OCI-LY1 (cell line): ENCODE measurements at regions not wholly inside any gene's neighbourhood (a gene's known extent, or its start where the extent isn't known, plus 50 kb on each side); places are given as distances from the start of the nearest gene placed in this dataset.

Experiments
- H2AFZ ChIP-seq: fragments of 200-600 bp; sonication (generic), shearing (Covaris generic); 2 replicates; pipeline ENCODE4 v1.6.0; 2014; ENCODE audit warnings: antibody characterized with exemption, mild to moderate bottlenecking, low read length
- H3F3A ChIP-seq: fragments of 200-600 bp; sonication (generic), shearing (Covaris generic); 2 replicates; pipeline ENCODE4 v1.6.0; 2014; ENCODE audit warnings: mild to moderate bottlenecking, antibody characterized with exemption, low read length, moderate library complexity; ENCODE audit not compliant: insufficient read depth
- H3K27ac ChIP-seq: fragments of 200-600 bp; sonication (generic); 2 replicates; pipeline ENCODE4 v1.5.1; 2014; ENCODE audit warnings: low read length, mixed run types, mild to moderate bottlenecking, low read depth; ENCODE audit not compliant: poor library complexity, severe bottlenecking
- H3K27me3 ChIP-seq: fragments of 200-600 bp; sonication (generic); 2 replicates; pipeline ENCODE4 v1.6.0; 2014; ENCODE audit warnings: antibody characterized with exemption, mild to moderate bottlenecking, low read length, moderate library complexity; ENCODE audit not compliant: insufficient read depth
- H3K36me3 ChIP-seq: fragments of 200-600 bp; sonication (generic); 2 replicates; pipeline ENCODE4 v1.6.1; 2014; ENCODE audit warnings: mild to moderate bottlenecking, antibody characterized with exemption, low read length, moderate library complexity, mixed read lengths; ENCODE audit not compliant: insufficient read depth
- H3K4me1 ChIP-seq: fragments of 200-600 bp; sonication (generic); 2 replicates; pipeline ENCODE4 v1.5.1; 2014; ENCODE audit warnings: mild to moderate bottlenecking, low read length, moderate library complexity; ENCODE audit not compliant: insufficient read depth, severe bottlenecking
- H3K4me2 ChIP-seq: fragments of 200-600 bp; sonication (generic), shearing (Covaris generic); 2 replicates; pipeline ENCODE4 v1.6.1; 2014; ENCODE audit warnings: low read length
- H3K4me3 ChIP-seq: fragments of 200-600 bp; sonication (generic); 2 replicates; pipeline ENCODE4 v1.5.1; 2014; ENCODE audit warnings: low read length, low read depth, mild to moderate bottlenecking, mixed read lengths; ENCODE audit not compliant: poor library complexity, severe bottlenecking
- H3K79me2 ChIP-seq: fragments of 200-600 bp; shearing (Covaris generic); 2 replicates; pipeline ENCODE4 v1.6.1; 2016; ENCODE audit warnings: mixed run types, low read length, mixed read lengths; ENCODE audit not compliant: insufficient read depth
- H3K9ac ChIP-seq: fragments of 200-600 bp; sonication (generic), shearing (Covaris generic); 2 replicates; pipeline ENCODE4 v1.6.1; 2014; ENCODE audit warnings: mild to moderate bottlenecking, low read length, mixed read lengths
- H3K9me2 ChIP-seq: fragments of 200-600 bp; sonication (generic), shearing (Covaris generic); 2 replicates; pipeline ENCODE4 v1.6.1; 2014; ENCODE audit warnings: low read depth, mild to moderate bottlenecking, low read length, mixed read lengths
- H3K9me3 ChIP-seq: fragments of 200-600 bp; shearing (Covaris generic); 2 replicates; pipeline ENCODE4 v1.6.1; 2014; ENCODE audit warnings: low read length, mixed read lengths
- H4K20me1 ChIP-seq: fragments of 200-600 bp; sonication (generic), shearing (Covaris generic); 2 replicates; pipeline ENCODE4 v1.6.0; 2016; ENCODE audit warnings: mild to moderate bottlenecking, low read length; ENCODE audit not compliant: insufficient read depth
- CTCF ChIP-seq: fragments of 200-600 bp; sonication (generic), shearing (Covaris generic); IDR thresholded peaks from 2 replicates; pipeline ENCODE4 v1.5.1; 2017; ENCODE audit warnings: mild to moderate bottlenecking, antibody characterized with exemption, low read length, moderate library complexity, mixed read lengths
- EZH2 ChIP-seq: fragments of 200-600 bp; sonication (generic), shearing (Covaris generic); IDR thresholded peaks from 2 replicates; pipeline ENCODE4 v1.8.0; 2017; ENCODE audit warnings: borderline replicate concordance, mixed run types, mild to moderate bottlenecking, antibody characterized with exemption, low read length, moderate library complexity, mixed read lengths

- Histone ChIP-seq H3K27me3 (no peaks in the 10 kb centered on the region), H3K9ac (no peak overlapping the region), H3K9me3 (no peaks in the 10 kb centered on the region), H3K36me3 (no peaks in the 10 kb centered on the region), H3K79me2 (no peaks in the 10 kb centered on the region), H3K4me2 (no peak overlapping the region), H3K4me1 (no peaks in the 10 kb centered on the region), H3K27ac (no peak overlapping the region), H2AFZ (no peak overlapping the region), H3K9me2 (no peaks in the 10 kb centered on the region), H3F3A (no peaks in the 10 kb centered on the region), H3K4me3 (no peak overlapping the region), H4K20me1 (no peaks in the 10 kb centered on the region)
- TF ChIP-seq EZH2 (no peak), CTCF (no peak)
Measured at GRCh38 chr13:89027694-89028306, 1356.6 kb downstream of the SLITRK5 start.

- Histone ChIP-seq H3K4me1 (no peaks in the 10 kb centered on the region), H3K9me3 (no peaks in the 10 kb centered on the region), H3F3A (no peaks in the 10 kb centered on the region), H3K79me2 (no peaks in the 10 kb centered on the region), H3K4me2 (no peak overlapping the region), H3K27me3 (no peaks in the 10 kb centered on the region), H3K36me3 (no peaks in the 10 kb centered on the region), H3K9me2 (no peaks in the 10 kb centered on the region), H3K27ac (no peak overlapping the region), H2AFZ (no peak overlapping the region), H4K20me1 (no peaks in the 10 kb centered on the region), H3K4me3 (no peak overlapping the region), H3K9ac (no peak overlapping the region)
- no peak for TF ChIP-seq EZH2
- no peak for TF ChIP-seq CTCF
Measured at GRCh38 chr13:89029062-89029461, 1357.9 kb downstream of the SLITRK5 start.

- no peak for TF ChIP-seq CTCF
- no peak for TF ChIP-seq EZH2
- Histone ChIP-seq H3K36me3 (no peaks in the 10 kb centered on the region), H3K4me3 (no peak overlapping the region), H3K79me2 (no peaks in the 10 kb centered on the region), H3K9me3 (no peaks in the 10 kb centered on the region), H3K27me3 (no peaks in the 10 kb centered on the region), H3K27ac (no peak overlapping the region), H3F3A (no peaks in the 10 kb centered on the region), H3K4me2 (no peak overlapping the region), H3K9me2 (no peaks in the 10 kb centered on the region), H4K20me1 (no peaks in the 10 kb centered on the region), H3K4me1 (no peaks in the 10 kb centered on the region), H2AFZ (no peak overlapping the region), H3K9ac (no peak overlapping the region)
Measured at GRCh38 chr13:89034015-89034414, 1362.8 kb downstream of the SLITRK5 start.
